Heart left ventricle (tissue), 13 donors: ENCODE measurements at regions not wholly inside any gene's neighbourhood (a gene's known extent, or its start where the extent isn't known, plus 50 kb on each side); places are given as distances from the start of the nearest gene placed in this dataset.

Experiments used
- POLR2A ChIP-seq, 2 donors: fragments of 450-650 bp; IDR thresholded peaks; one replicate each; pipeline ENCODE4 v1.6.1; 2017; ENCODE audit warnings: antibody characterized with exemption in 2 of 2, mild to moderate bottlenecking in 2 of 2, moderate library complexity in 2 of 2
- TF ChIP-seq, protein P1 (sequence below), 12 donors: fragments of 200-600 bp; sonication (generic) in 4 of 12; IDR thresholded peaks; one replicate each; pipeline versions ENCODE4 v1.5.0 to v1.8.0; 2018 to 2022; ENCODE audit warnings: antibody characterized with exemption in 12 of 12, mild to moderate bottlenecking in 5 of 12
- donor health status: ischemic (EF 13 %, LVEDD 7.1; RV severe dilation, severe dysfunction).
- donor health status: DM: no; HTN: yes; CAD: no.
- donor health status: DM: no; HTN: no; CAD: no.
- donor health status: ischemic (EF 25% LVEDD 6.9; RV normal size, moderate dysfunction).
- donor health status: ischemic (EF 25% LVEDD 5.7; RV mildly dilated, moderate dysfunction).
- donor health status: ischemic (EF 35%, LVEDD 5.7; RV mildly dilated, moderate dysfunction).
- donor health status: nonischemic (EF 11% LVEDD 7.7; RV severe dilation, severe dysfunction).
- donor health status: DM: yes; HTN: yes; CAD: no.
- donor health status: PGD.
- donor health status: ischemic (EF 29% LVEDD 5.4; RV normal size, mild dysfunction).
- donor health status: nonischemic (EF 23%, LVEDD 6.1; RV moderate dilation, normal function).

DNA sequence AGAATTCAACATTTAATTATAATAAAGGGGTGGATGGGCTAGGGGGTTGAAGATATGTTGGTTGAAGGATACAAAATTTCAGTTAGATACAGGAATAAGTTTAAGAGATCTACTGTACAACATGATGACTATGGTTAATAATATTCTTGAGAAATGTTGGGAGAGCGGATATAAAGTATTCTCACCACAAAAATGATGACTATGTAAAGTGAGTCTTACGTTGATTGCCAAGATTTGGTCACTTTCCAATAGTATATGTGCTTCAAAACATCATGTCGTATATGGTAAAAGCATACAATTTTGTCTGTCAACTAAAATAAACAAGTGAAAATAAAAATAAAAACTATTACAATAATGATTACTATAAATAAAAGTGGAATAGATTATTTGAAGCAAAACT, 802.0 kb downstream of the C12orf50 start:
- TF ChIP-seq, protein P1, sequence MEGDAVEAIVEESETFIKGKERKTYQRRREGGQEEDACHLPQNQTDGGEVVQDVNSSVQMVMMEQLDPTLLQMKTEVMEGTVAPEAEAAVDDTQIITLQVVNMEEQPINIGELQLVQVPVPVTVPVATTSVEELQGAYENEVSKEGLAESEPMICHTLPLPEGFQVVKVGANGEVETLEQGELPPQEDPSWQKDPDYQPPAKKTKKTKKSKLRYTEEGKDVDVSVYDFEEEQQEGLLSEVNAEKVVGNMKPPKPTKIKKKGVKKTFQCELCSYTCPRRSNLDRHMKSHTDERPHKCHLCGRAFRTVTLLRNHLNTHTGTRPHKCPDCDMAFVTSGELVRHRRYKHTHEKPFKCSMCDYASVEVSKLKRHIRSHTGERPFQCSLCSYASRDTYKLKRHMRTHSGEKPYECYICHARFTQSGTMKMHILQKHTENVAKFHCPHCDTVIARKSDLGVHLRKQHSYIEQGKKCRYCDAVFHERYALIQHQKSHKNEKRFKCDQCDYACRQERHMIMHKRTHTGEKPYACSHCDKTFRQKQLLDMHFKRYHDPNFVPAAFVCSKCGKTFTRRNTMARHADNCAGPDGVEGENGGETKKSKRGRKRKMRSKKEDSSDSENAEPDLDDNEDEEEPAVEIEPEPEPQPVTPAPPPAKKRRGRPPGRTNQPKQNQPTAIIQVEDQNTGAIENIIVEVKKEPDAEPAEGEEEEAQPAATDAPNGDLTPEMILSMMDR (IDR thresholded peaks at IDR 0.05), result no peak
- TF ChIP-seq POLR2A (IDR thresholded peaks at IDR 0.05), result no peak
